Nucleus accumbens (tissue), 56 donors: ENCODE measurements at regions not wholly inside any gene's neighbourhood (a gene's known extent, or its start where the extent isn't known, plus 50 kb on each side); places are given as distances from the start of the nearest gene placed in this dataset.
"Not testable (repeated sequence)": the region's sequence is repeated elsewhere in the genome, so short reads cannot be mapped to it uniquely, and the experiment has no call there.

ENCODE experiments used
- DNase-seq, 56 donors: peaks; one replicate each; lab custom pipeline; 2025; lab: John Stamatoyannopoulos, UW

- DNase-seq: no peak
Observed at GRCh38 chr4:126965877-126966276, 666.9 kb upstream of the INTU start.

DNA sequence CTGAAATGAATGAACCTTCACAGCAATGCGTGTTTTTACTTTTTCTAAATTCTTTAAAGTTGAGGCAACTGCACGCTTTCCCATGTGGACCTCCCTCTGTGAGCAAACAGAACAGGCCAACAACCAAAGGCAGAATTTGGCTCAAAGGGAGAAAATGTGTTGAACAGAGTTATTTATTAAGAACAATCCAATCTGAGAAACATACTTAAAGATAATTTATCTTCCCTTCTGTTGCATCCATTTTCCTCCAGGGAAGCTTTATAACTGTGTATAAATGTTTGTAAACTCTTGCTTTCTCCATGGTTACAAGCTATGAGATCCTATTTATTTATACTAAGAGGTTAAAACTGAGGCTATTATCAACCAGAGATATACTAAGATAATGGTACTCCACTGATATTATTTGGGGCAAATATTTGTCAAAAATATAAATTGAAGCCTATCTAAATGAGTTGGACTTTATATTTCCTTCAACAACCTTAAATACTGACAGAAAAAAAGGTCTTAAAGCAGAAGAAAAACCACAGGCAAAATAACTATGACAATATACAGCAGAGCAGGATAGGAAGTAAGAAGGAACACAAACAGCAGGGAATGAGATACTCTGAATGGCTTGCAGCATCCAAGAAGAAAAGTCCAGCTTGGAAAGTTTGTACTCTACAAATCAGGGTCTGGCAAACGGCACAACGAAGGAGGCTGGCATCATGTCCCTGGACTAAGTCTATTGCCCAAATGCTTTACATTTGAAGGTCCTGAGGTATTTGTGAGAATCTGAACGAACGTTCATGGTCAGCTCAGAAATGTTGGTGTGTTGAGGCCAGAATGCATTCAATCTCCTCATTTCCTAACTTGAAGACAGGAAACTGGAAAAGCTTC lies 663.2 kb upstream of the INTU start:
- no peak for DNase-seq

DNA sequence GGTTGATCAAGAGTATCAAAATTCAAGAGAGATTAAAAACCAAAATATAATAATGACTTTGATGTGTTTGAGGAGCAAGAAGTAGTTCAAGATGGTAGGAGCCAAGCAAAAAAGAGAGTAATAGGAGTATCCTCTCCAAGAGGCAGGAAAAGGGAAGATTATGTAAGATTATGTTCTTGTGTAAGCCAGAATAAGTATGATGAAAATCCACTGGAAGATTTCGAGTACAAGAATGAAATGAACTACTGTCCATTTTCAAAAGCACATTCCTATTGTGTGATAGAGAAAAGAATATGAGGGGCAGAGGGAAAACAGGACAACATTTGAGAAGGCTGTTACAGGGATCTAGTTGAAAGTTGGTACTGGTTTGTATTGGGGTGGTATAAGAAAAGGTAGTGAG lies 659.6 kb upstream of the INTU start:
- no peak for DNase-seq

GRCh38 chr4:126976850-126977632 lies 655.7 kb upstream of the INTU start:
- no peak for DNase-seq

DNA sequence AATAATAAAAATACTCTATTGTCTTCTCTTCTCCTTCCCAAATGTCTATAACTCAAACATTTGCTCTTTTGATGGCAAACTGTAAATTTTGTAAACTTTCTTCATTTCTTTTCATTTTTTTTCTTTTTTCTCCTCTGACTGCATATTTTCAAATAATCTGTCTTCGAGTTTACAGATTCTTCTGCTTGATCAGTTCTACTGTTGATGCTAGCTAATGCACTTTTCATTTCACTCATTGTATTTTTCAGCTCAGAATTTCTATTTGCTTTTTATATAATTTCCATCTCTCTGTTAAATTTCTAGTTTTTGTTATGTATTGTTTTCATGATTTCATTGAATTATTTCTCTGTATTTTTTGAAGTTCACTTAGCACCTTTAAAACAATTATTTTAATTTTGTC lies 646.8 kb upstream of the INTU start:
- DNase-seq: no peak

GRCh38 chr4:126986828-126987227 lies 645.9 kb upstream of the INTU start:
- no peak for DNase-seq

GRCh38 chr4:126991965-126992364 lies 640.8 kb upstream of the INTU start:
- peak in 18 of 56 donors; percentile 0 to 38 (median 8) for DNase-seq

- no peak for DNase-seq
Observed at GRCh38 chr4:126992910-126993309, 639.8 kb upstream of the INTU start.

- DNase-seq: no peak
Observed at GRCh38 chr4:126993351-126993750, 639.4 kb upstream of the INTU start.

GRCh38 chr4:126995235-126995634 lies 637.5 kb upstream of the INTU start:
- DNase-seq: no peak

- DNase-seq: no peak
Observed at GRCh38 chr4:127000110-127000509, 632.6 kb upstream of the INTU start.

- no peak for DNase-seq
Observed at GRCh38 chr4:127000846-127001245, 631.9 kb upstream of the INTU start.

DNA sequence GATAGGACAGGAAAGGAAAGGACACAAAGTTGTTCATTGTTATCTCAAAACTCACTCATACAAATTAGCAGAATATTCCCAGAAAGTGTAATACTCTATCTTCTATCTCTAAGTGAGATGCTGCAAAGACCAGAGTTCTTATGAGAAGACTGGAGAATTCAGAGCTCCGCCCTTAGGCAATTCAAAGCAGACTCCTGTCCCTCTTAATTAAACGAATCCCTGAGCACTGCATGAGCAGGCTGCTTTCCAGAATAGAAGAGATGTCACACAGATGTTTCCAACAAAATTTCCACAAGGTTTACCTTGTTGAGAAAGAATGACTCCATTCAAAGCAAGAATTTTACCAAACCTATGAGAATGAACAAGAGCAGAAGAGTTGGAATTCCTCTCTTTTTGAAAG lies 630.8 kb upstream of the INTU start:
- no peak for DNase-seq

DNA sequence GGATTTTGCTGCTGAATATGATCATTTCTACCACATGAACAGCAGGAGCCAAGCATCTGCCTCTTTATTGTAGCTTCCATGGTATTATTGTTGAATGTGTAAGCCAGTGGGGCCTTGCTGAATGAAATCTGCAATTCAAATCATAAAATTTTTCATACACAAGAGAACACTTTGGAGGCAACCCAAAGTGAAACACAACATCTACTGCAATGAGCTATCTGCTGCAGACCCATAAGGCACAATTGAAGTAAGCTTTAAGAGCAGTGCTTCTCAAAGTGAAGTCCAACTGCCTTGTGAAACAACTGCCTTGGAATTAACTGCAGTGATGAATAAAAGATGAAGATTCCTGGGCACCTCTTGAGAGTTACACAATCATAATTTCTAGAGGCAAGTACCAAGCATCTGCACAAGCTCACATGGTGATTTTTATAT lies 626.3 kb upstream of the INTU start:
- no peak for DNase-seq

DNA sequence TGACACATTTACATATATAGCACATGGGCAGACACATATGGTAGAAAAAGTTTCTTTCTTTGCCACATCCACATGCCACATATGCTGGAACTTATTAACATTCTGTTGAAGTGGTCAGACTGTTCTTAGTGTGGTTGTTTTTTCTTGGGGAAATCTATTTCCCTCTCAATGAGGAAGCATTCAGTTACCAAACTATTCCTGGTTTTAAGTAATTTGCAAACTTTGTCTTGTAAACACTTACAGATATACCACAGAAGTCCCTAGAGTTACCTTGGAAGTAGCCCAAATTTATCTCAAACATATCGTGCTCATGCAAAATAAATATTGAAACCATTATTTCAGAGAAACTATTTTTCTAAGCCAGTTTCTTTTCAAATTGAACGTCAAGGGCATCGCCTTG lies 625.5 kb upstream of the INTU start:
- no peak for DNase-seq

GRCh38 chr4:127012549-127012948 lies 620.2 kb upstream of the INTU start:
- DNase-seq: no peak

GRCh38 chr4:127015667-127016117 lies 617.1 kb upstream of the INTU start:
- peak in 2 of 56 donors; percentile 2 to 11 for DNase-seq

DNA sequence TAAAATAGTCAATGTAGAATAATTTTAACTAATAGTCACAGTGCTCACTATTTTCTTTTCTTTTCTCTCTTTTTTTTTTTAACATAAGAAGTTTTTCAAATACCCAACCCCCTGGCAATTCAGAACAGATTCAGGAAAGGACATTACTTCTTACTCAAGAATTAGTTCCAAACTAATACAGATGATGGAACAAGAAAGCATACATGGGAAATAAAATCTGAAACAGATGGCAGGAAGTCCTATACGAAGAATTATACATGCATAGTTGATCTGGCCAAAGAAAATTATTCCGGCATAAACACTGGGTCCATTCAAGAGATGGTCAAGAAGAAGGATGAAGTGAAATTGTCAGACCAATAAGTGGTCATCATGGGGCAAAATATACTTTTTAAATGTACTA lies 614.4 kb upstream of the INTU start:
- no peak for DNase-seq

DNA sequence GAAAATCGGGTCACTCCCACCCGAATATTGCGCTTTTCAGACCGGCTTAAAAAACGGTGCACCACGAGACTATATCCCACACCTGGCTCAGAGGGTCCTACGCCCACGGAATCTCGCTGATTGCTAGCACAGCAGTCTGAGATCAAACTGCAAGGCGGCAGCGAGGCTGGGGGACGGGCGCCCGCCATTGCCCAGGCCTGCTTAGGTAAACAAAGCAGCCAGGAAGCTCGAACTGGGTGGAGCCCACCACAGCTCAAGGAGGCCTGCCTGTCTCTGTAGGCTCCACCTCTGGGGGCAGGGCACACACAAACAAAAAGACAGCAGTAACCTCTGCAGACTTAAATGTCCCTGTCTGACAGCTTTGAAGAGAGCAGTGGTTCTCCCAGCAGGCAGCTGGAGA lies 611.9 kb upstream of the INTU start:
- DNase-seq: not testable (repeated sequence)

- no peak for DNase-seq
Observed at GRCh38 chr4:127036296-127036695, 596.5 kb upstream of the INTU start.

- no peak for DNase-seq
Observed at GRCh38 chr4:127045861-127046260, 586.9 kb upstream of the INTU start.

DNA sequence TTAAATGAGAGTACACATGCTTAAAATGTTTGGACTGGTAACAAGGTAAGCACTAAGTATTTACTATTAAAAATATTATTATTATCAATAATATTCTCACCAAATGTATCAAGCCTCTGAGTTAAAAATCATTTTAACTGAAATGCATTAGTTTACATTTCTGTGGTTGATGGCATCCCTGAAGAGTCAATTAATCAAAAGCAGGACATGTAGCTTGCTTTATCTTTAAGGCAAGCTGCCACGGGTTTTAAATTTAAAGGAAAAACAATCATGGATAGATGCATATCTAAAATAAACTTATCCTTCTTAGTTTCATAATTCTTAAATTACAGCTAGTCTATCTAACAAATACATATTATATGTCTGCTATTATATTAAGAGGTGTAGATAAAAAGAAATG lies 584.8 kb upstream of the INTU start:
- no peak for DNase-seq
